HG03097 (cell line): ENCODE measurements at regions not wholly inside any gene's neighbourhood (a gene's known extent, or its start where the extent isn't known, plus 50 kb on each side); places are given as distances from the start of the nearest gene placed in this dataset.

Experiments
- ATAC-seq: cut with Tn5 transposase; IDR thresholded peaks from one replicate; pipeline ENCODE4 v1.9.1; 2021; ENCODE audit not compliant: unreplicated experiment, low FRiP score

- no peak for ATAC-seq
Measured at GRCh38 chr20:18992418-18992817, 178.8 kb downstream of the SCP2D1 start.

- ATAC-seq, result no peak
Measured at GRCh38 chr20:18995455-18995854, 181.9 kb downstream of the SCP2D1 start.

GRCh38 chr20:18999086-18999485 is 185.5 kb downstream of the SCP2D1 start:
- ATAC-seq, result no peak

- ATAC-seq, result no peak
Measured at GRCh38 chr20:19000078-19000477, 186.5 kb downstream of the SCP2D1 start.

- no peak for ATAC-seq
Measured at GRCh38 chr20:19001177-19001576, 187.6 kb downstream of the SCP2D1 start.

GRCh38 chr20:19003366-19004336 is 190.1 kb downstream of the SCP2D1 start:
- ATAC-seq, result no peak

- ATAC-seq, result no peak
Measured at GRCh38 chr20:19004975-19005374, 191.4 kb downstream of the SCP2D1 start.

- ATAC-seq, result no peak
Measured at GRCh38 chr20:19008497-19008896, 194.9 kb downstream of the SCP2D1 start.

GRCh38 chr20:19009081-19009688 is 195.6 kb downstream of the SCP2D1 start:
- ATAC-seq, result no peak

GRCh38 chr20:19012676-19013075 is 199.1 kb downstream of the SCP2D1 start:
- no peak for ATAC-seq

- no peak for ATAC-seq
Measured at GRCh38 chr20:19013907-19014306, 198.5 kb upstream of the SLC24A3 start.

- no peak for ATAC-seq
Measured at GRCh38 chr20:19015351-19016139, 196.9 kb upstream of the SLC24A3 start.

GRCh38 chr20:19016140-19016497 is 196.3 kb upstream of the SLC24A3 start:
- no peak for ATAC-seq

- ATAC-seq, result no peak
Measured at GRCh38 chr20:19017104-19017690, 195.2 kb upstream of the SLC24A3 start.

GRCh38 chr20:19018881-19019280 is 193.6 kb upstream of the SLC24A3 start:
- no peak for ATAC-seq

- ATAC-seq, result no peak
Measured at GRCh38 chr20:19019734-19020364, 192.6 kb upstream of the SLC24A3 start.

GRCh38 chr20:19021406-19022117 is 190.9 kb upstream of the SLC24A3 start:
- ATAC-seq, result no peak

GRCh38 chr20:19022118-19022575 is 190.3 kb upstream of the SLC24A3 start:
- ATAC-seq, result no peak

- no peak for ATAC-seq
Measured at GRCh38 chr20:19022791-19023448, 189.5 kb upstream of the SLC24A3 start.
